DND-41 (cell line): ENCODE measurements at regions not wholly inside any gene's neighbourhood (a gene's known extent, or its start where the extent isn't known, plus 50 kb on each side); places are given as distances from the start of the nearest gene placed in this dataset.

Experiments
- EZH2 ChIP-seq: IDR thresholded peaks from 3 replicates; pipeline ENCODE4 v1.6.1; 2012; ENCODE audit warnings: borderline replicate concordance, low read depth, mild to moderate bottlenecking, moderate library complexity, low read length, inconsistent platforms; ENCODE audit not compliant: severe bottlenecking
- TF ChIP-seq, protein P1 (sequence below): IDR thresholded peaks from 2 replicates; pipeline ENCODE4 v1.5.1; 2012; ENCODE audit warnings: borderline replicate concordance, low read length, moderate library complexity, mild to moderate bottlenecking; ENCODE audit not compliant: poor library complexity, severe bottlenecking; ENCODE audit errors: extremely low read depth

GRCh38 chr5:97644206-97644605 lies 461.2 kb upstream of the RIOK2 start:
- no peak for TF ChIP-seq EZH2
- TF ChIP-seq, protein P1, sequence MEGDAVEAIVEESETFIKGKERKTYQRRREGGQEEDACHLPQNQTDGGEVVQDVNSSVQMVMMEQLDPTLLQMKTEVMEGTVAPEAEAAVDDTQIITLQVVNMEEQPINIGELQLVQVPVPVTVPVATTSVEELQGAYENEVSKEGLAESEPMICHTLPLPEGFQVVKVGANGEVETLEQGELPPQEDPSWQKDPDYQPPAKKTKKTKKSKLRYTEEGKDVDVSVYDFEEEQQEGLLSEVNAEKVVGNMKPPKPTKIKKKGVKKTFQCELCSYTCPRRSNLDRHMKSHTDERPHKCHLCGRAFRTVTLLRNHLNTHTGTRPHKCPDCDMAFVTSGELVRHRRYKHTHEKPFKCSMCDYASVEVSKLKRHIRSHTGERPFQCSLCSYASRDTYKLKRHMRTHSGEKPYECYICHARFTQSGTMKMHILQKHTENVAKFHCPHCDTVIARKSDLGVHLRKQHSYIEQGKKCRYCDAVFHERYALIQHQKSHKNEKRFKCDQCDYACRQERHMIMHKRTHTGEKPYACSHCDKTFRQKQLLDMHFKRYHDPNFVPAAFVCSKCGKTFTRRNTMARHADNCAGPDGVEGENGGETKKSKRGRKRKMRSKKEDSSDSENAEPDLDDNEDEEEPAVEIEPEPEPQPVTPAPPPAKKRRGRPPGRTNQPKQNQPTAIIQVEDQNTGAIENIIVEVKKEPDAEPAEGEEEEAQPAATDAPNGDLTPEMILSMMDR, result no peak
